HepG2 (cell line): ENCODE measurements at regions not wholly inside any gene's neighbourhood (a gene's known extent, or its start where the extent isn't known, plus 50 kb on each side); places are given as distances from the start of the nearest gene placed in this dataset.

Source experiments
- ATAC-seq: fragments of 200-7000 bp; cut with Tn5 transposase; 3 replicates; pipeline ENCODE4 v1.9.1; 2020; ENCODE audit warnings: mild to moderate bottlenecking, moderate library complexity
- BruUV-seq: library from RNA; stranded (reverse); fragments of 400-500 nt; replicated peaks from 2 replicates; lab custom pipeline; 2021; lab: Mats Ljungman, UMichigan
- CTCF ChIA-PET: fragments of 300-600 bp; formaldehyde crosslinking; extraction: SDS; loops from one replicate; lab custom pipeline; 2021; ENCODE audit warnings: low total read pairs, inconsistent platforms, low intra/inter-chr PET ratio; lab: Yijun Ruan, JAX
- POLR2A ChIA-PET: fragments of 350-600 bp; sonication (Branson Sonifier 250); formaldehyde crosslinking; loops from one replicate; lab custom pipeline; 2020; ENCODE audit warnings: antibody characterized with exemption, inconsistent platforms; lab: Yijun Ruan, JAX
- DNase-seq: peaks from one replicate; pipeline ENCODE4 v3.0.0-alpha.2; 2015; ENCODE audit warnings: low spot score
- FAIRE-seq: peaks from 3 replicates; lab custom pipeline; 2011; peaks lifted over from hg19 to GRCh38; lab: Jason Lieb, UNC
- H2AFZ ChIP-seq: one replicate; pipeline ENCODE4 v1.6.1; 2011; ENCODE audit warnings: low read length, inconsistent platforms
- H3K27ac ChIP-seq: fragments of 300-600 bp; 3 replicates; pipeline ENCODE4 v1.8.0; 2011; ENCODE audit warnings: mixed run types, mild to moderate bottlenecking, mixed read lengths, low read length, inconsistent platforms; ENCODE audit not compliant: insufficient read depth; ENCODE audit errors: extremely low read length
- H3K27me3 ChIP-seq, 2 experiments: fragments of 200-600 bp in 1 of 2; 2 replicates in 1 of 2; 3 replicates in 1 of 2; pipeline versions ENCODE4 v1.6.0 to v1.8.0; 2011; ENCODE audit warnings: low read length in 2 of 2, mild to moderate bottlenecking in 2 of 2, moderate library complexity in 2 of 2, inconsistent platforms in 1 of 2; ENCODE audit not compliant: insufficient read depth in 2 of 2, control insufficient read depth in 1 of 2
- H3K36me3 ChIP-seq, 2 experiments: fragments of 200-600 bp in 1 of 2; replicated peaks in 1 of 2; 2 replicates in 1 of 2; 3 replicates in 1 of 2; pipeline versions ENCODE4 v1.5.1 to v1.8.0; 2011; ENCODE audit warnings: low read length in 2 of 2, inconsistent platforms in 1 of 2; ENCODE audit not compliant: insufficient read depth in 2 of 2, control insufficient read depth in 1 of 2
- H3K4me1 ChIP-seq: 2 replicates; pipeline ENCODE4 v1.5.1; 2012; ENCODE audit warnings: low read length, inconsistent platforms; ENCODE audit not compliant: insufficient read depth
- H3K4me2 ChIP-seq: 2 replicates; pipeline ENCODE4 v1.6.0; 2011; ENCODE audit warnings: low read depth, low read length, inconsistent platforms
- H3K4me3 ChIP-seq, 3 experiments: fragments of 200-600 bp in 1 of 3; sonication (generic), shearing (Covaris generic) in 1 of 3; replicated peaks in 1 of 3; 2 replicates each; pipeline ENCODE4 v1.5.1; 2011 to 2016; ENCODE audit warnings: low read length in 3 of 3, inconsistent platforms in 2 of 3, low read depth in 2 of 3, mild to moderate bottlenecking in 2 of 3, control low read depth in 1 of 3, mixed read lengths in 1 of 3; ENCODE audit not compliant: insufficient read depth in 1 of 3
- H3K79me2 ChIP-seq: one replicate; pipeline ENCODE4 v1.6.1; 2011; ENCODE audit warnings: low read length, inconsistent platforms; ENCODE audit not compliant: insufficient read depth
- H3K9ac ChIP-seq: 2 replicates; pipeline ENCODE4 v1.6.0; 2011; ENCODE audit warnings: mild to moderate bottlenecking, low read depth, low read length, inconsistent platforms; ENCODE audit not compliant: insufficient read depth
- H3K9me3 ChIP-seq: 2 replicates; pipeline ENCODE4 v1.5.1; 2012; ENCODE audit warnings: mild to moderate bottlenecking, low read length
- H4K20me1 ChIP-seq: 2 replicates; pipeline ENCODE4 v1.6.0; 2011; ENCODE audit warnings: inconsistent platforms, mild to moderate bottlenecking, low read length, moderate library complexity; ENCODE audit not compliant: insufficient read depth
- CEBPG ChIP-seq: IDR thresholded peaks from 2 replicates; pipeline ENCODE4 v1.6.1; 2016
- GFI1 ChIP-seq: sonication (generic); formaldehyde crosslinking; IDR thresholded peaks from 2 replicates; pipeline ENCODE4 v1.5.0; 2020; ENCODE audit warnings: missing genetic modification reagents, mild to moderate bottlenecking, borderline replicate concordance
- HHEX ChIP-seq: IDR thresholded peaks from 2 replicates; pipeline ENCODE4 v1.6.1; 2016; ENCODE audit warnings: control low read depth
- HNRNPL ChIP-seq: fragments of 200-400 bp; formaldehyde crosslinking; IDR thresholded peaks from 2 replicates; pipeline ENCODE4 v1.6.1; 2017; ENCODE audit warnings: mild to moderate bottlenecking, low read depth, low read length
- IRF2 ChIP-seq: IDR thresholded peaks from 2 replicates; pipeline ENCODE4 v1.6.1; 2018; ENCODE audit warnings: missing genetic modification reagents, missing compliant biosample characterization
- ISX ChIP-seq: sonication (generic); formaldehyde crosslinking; conservative IDR thresholded peaks from 2 replicates; pipeline ENCODE4 v1.5.0; 2020; ENCODE audit warnings: missing genetic modification reagents
- NFATC3 ChIP-seq: sonication (generic); formaldehyde crosslinking; IDR thresholded peaks from 2 replicates; pipeline ENCODE4 v1.5.1; 2020; ENCODE audit warnings: mild to moderate bottlenecking, missing genetic modification reagents
- NFYB ChIP-seq: sonication (generic); formaldehyde crosslinking; IDR thresholded peaks from 2 replicates; pipeline ENCODE4 v1.4.0; 2020; ENCODE audit warnings: missing genetic modification reagents
- PHB2 ChIP-seq: fragments of 450-650 bp; IDR thresholded peaks from 2 replicates; pipeline ENCODE4 v1.6.1; 2018; ENCODE audit not compliant: partially characterized antibody
- RXRA ChIP-seq: sonication (generic); formaldehyde crosslinking; IDR thresholded peaks from 2 replicates; pipeline ENCODE4 v1.5.1; 2020; ENCODE audit warnings: missing genetic modification reagents
- ZBTB7A ChIP-seq: sonication (generic); formaldehyde crosslinking; IDR thresholded peaks from 2 replicates; pipeline ENCODE4 v1.8.0; 2022; ENCODE audit warnings: mild to moderate bottlenecking, missing genetic modification reagents
- ZNF253 ChIP-seq: sonication (generic); formaldehyde crosslinking; IDR thresholded peaks from 2 replicates; pipeline ENCODE4 v1.8.0; 2022; ENCODE audit warnings: mild to moderate bottlenecking, missing genetic modification reagents, borderline replicate concordance
- ZNF256 ChIP-seq: sonication (generic); formaldehyde crosslinking; conservative IDR thresholded peaks from 2 replicates; pipeline ENCODE4 v1.4.0; 2020; ENCODE audit warnings: missing genetic modification reagents
- ZNF3 ChIP-seq: IDR thresholded peaks from 2 replicates; pipeline ENCODE4 v1.7.0; 2017; ENCODE audit warnings: inconsistent platforms
- WGBS: methylation state at CpG from one replicate; pipeline ENCODE4 v1.1.6; 2017; ENCODE audit warnings: low lambda C conversion rate; 5-methylcytosine and 5-hydroxymethylcytosine counted together
- in situ Hi-C: cut with HindIII; loops from 2 replicates; pipeline ENCODE4 v1.10.0; 2017; ENCODE audit warnings: low pct_unique_long_range_greater_than_20kb; ENCODE audit not compliant: extremely low pct_ligation_motif_present
- intact Hi-C: fragments of 100-400 bp; cut with micrococcal nuclease; formaldehyde crosslinking; loops from one replicate; pipeline ENCODE4 v1.10.0; 2022; ENCODE audit not compliant: unreplicated experiment
- TF ChIP-seq, protein P1 (sequence below): sonication (generic); formaldehyde crosslinking; IDR thresholded peaks from 2 replicates; pipeline ENCODE4 v1.8.1; 2022; ENCODE audit warnings: low read depth, mild to moderate bottlenecking, missing genetic modification reagents
- TF ChIP-seq, protein P2 (sequence below): sonication (generic); formaldehyde crosslinking; conservative IDR thresholded peaks from 2 replicates; pipeline ENCODE4 v1.4.0; 2020; ENCODE audit warnings: missing genetic modification reagents
- TF ChIP-seq, protein P3 (sequence below): sonication (generic); formaldehyde crosslinking; IDR thresholded peaks from 2 replicates; pipeline ENCODE4 v1.5.1; 2020; ENCODE audit warnings: mild to moderate bottlenecking, missing genetic modification reagents, moderate library complexity
- TF ChIP-seq, protein P4 (sequence below): sonication (generic); formaldehyde crosslinking; IDR thresholded peaks from 2 replicates; pipeline ENCODE4 v1.8.0; 2022; ENCODE audit warnings: missing genetic modification reagents, low read depth, mild to moderate bottlenecking, borderline replicate concordance
- TF ChIP-seq, protein P5 (sequence below): fragments of 450-650 bp; IDR thresholded peaks from 2 replicates; pipeline ENCODE4 v1.6.1; 2016

DNA sequence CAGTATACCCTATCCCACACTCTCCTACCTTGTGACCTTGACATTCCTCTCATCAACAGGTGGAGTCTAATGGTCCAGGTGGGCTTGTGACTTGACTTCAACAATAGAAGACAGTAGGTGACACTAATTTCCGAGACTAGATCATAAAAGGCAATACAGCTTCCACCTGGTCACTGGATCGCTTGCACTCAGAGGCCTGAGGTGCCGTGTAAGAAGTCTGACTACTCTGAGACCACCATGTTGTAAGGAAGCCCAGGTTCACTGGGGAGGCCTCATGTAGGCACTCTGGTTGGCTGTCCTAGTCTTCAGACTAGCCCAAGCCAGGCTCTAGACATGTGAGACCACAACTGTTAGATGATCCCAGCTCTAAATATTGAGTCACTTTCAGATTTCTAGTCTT, 370.4 kb downstream of the MID1IP1 start:
- no peak for ATAC-seq
- no peaks in the 10 kb centered on the region for H4K20me1 ChIP-seq
- H3K9me3 ChIP-seq: no peaks in the 10 kb centered on the region
- H3K36me3 ChIP-seq: no peaks in the 10 kb centered on the region
- no peak overlapping the region for H3K9ac ChIP-seq
- no peak for DNase-seq
- BruUV-seq: no TSS peak
- POLR2A ChIA-PET: no interaction called here
- H3K79me2 ChIP-seq: no peaks in the 10 kb centered on the region
- H2AFZ ChIP-seq: no peak overlapping the region
- no peak for FAIRE-seq
- no peak overlapping the region for H3K4me2 ChIP-seq
- no peak overlapping the region for H3K4me3 ChIP-seq
- no peak overlapping the region for H3K27ac ChIP-seq
- TF ChIP-seq ZNF3 (CRISPR knock-in tag) (no peak), ZNF256 (CRISPR knock-in tag) (no peak), NFATC3 (CRISPR knock-in tag) (no peak), ZNF253 (CRISPR knock-in tag) (no peak), CEBPG (CRISPR knock-in tag) (no peak), ISX (no peak), HNRNPL (no peak), PHB2 (no peak), NFYB (CRISPR knock-in tag) (no peak), HHEX (CRISPR knock-in tag) (no peak), IRF2 (CRISPR knock-in tag) (no peak), RXRA (CRISPR knock-in tag) (no peak), ZBTB7A (CRISPR knock-in tag) (no peak), GFI1 (no peak)
- TF ChIP-seq, protein P1, sequence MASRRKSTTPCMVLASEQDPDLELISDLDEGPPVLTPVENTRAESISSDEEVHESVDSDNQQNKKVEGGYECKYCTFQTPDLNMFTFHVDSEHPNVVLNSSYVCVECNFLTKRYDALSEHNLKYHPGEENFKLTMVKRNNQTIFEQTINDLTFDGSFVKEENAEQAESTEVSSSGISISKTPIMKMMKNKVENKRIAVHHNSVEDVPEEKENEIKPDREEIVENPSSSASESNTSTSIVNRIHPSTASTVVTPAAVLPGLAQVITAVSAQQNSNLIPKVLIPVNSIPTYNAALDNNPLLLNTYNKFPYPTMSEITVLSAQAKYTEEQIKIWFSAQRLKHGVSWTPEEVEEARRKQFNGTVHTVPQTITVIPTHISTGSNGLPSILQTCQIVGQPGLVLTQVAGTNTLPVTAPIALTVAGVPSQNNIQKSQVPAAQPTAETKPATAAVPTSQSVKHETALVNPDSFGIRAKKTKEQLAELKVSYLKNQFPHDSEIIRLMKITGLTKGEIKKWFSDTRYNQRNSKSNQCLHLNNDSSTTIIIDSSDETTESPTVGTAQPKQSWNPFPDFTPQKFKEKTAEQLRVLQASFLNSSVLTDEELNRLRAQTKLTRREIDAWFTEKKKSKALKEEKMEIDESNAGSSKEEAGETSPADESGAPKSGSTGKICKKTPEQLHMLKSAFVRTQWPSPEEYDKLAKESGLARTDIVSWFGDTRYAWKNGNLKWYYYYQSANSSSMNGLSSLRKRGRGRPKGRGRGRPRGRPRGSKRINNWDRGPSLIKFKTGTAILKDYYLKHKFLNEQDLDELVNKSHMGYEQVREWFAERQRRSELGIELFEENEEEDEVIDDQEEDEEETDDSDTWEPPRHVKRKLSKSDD (CRISPR knock-in tag): no peak
- TF ChIP-seq, protein P2, sequence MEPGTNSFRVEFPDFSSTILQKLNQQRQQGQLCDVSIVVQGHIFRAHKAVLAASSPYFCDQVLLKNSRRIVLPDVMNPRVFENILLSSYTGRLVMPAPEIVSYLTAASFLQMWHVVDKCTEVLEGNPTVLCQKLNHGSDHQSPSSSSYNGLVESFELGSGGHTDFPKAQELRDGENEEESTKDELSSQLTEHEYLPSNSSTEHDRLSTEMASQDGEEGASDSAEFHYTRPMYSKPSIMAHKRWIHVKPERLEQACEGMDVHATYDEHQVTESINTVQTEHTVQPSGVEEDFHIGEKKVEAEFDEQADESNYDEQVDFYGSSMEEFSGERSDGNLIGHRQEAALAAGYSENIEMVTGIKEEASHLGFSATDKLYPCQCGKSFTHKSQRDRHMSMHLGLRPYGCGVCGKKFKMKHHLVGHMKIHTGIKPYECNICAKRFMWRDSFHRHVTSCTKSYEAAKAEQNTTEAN (CRISPR knock-in tag): no peak
- TF ChIP-seq, protein P3, sequence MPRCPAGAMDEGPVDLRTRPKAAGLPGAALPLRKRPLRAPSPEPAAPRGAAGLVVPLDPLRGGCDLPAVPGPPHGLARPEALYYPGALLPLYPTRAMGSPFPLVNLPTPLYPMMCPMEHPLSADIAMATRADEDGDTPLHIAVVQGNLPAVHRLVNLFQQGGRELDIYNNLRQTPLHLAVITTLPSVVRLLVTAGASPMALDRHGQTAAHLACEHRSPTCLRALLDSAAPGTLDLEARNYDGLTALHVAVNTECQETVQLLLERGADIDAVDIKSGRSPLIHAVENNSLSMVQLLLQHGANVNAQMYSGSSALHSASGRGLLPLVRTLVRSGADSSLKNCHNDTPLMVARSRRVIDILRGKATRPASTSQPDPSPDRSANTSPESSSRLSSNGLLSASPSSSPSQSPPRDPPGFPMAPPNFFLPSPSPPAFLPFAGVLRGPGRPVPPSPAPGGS (CRISPR knock-in tag): no peak
- TF ChIP-seq, protein P4, sequence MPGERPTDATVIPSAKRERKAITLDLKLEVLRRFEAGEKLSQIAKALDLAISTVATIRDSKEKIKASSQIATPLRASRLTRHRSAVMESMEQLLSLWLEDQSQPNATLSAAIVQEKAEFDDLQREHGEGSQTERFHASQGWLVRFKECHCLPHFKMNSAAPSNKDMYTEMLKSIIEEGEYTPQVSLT (CRISPR knock-in tag): no peak
- TF ChIP-seq, protein P5, sequence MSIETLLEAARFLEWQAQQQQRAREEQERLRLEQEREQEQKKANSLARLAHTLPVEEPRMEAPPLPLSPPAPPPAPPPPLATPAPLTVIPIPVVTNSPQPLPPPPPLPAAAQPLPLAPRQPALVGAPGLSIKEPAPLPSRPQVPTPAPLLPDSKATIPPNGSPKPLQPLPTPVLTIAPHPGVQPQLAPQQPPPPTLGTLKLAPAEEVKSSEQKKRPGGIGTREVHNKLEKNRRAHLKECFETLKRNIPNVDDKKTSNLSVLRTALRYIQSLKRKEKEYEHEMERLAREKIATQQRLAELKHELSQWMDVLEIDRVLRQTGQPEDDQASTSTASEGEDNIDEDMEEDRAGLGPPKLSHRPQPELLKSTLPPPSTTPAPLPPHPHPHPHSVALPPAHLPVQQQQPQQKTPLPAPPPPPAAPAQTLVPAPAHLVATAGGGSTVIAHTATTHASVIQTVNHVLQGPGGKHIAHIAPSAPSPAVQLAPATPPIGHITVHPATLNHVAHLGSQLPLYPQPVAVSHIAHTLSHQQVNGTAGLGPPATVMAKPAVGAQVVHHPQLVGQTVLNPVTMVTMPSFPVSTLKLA: no peak
- no peaks in the 10 kb centered on the region for H3K4me1 ChIP-seq
- in situ Hi-C loops (no loop called here), intact Hi-C loops (no loop called here)
- CTCF ChIA-PET: no interaction called here
- 66% methylated on average over 3 of the region's 3 CpGs for WGBS
- no peaks in the 10 kb centered on the region for H3K27me3 ChIP-seq
